ENCODE measurements at regions not wholly inside any gene's neighbourhood (a gene's known extent, or its start where the extent isn't known, plus 50 kb on each side); places are given as distances from the start of the nearest gene placed in this dataset.

GRCh38 chr16:9384141-9384540, 292.7 kb downstream of the HAPSTR1 start:
- Mint-ChIP-seq H3K4me3 (ENCODE audit: unreplicated experiment) (no peak overlapping the region), H3K27ac (ENCODE audit: unreplicated experiment) (no peak overlapping the region), H3K27me3 (ENCODE audit: low read depth, unreplicated experiment) (peaks cover 11% of the 10 kb centered on the region), H3K9me3 (ENCODE audit: unreplicated experiment) (peaks cover 16% of the 10 kb centered on the region), H3K4me1 (ENCODE audit: low read depth, unreplicated experiment) (no peaks in the 10 kb centered on the region), H3K36me3 (ENCODE audit: low read depth, unreplicated experiment) (no peaks in the 10 kb centered on the region)
- Histone ChIP-seq H3K4me2 (ENCODE audit: low read length) (no peak overlapping the region), H4K20me1 (ENCODE audit: insufficient read depth, low read length) (no peaks in the 10 kb centered on the region), H3K4me3 (ENCODE audit: insufficient read depth, low read depth, low read length) (no peak overlapping the region), H3K9ac (ENCODE audit: low read length) (no peak overlapping the region), H3K27ac (ENCODE audit: low read depth, low read length) (no peak overlapping the region), H3K9me3 (ENCODE audit: insufficient read depth, low read depth, low read length) (peaks cover 7% of the 10 kb centered on the region), H2AFZ (ENCODE audit: low read depth, low read length) (no peak overlapping the region), H3K27me3 (ENCODE audit: insufficient read depth, low read length) (no peaks in the 10 kb centered on the region), H3K36me3 (ENCODE audit: insufficient read depth, low read length) (no peaks in the 10 kb centered on the region), H3K79me2 (ENCODE audit: insufficient read depth, low read length) (no peaks in the 10 kb centered on the region), H3K4me1 (ENCODE audit: insufficient read depth, low read length) (no peaks in the 10 kb centered on the region)
- TF ChIP-seq CTCF (IDR thresholded peaks at IDR 0.05; ENCODE audit: insufficient read depth, low read depth, low read length), result no peak
- TF ChIP-seq EZH2 (IDR thresholded peaks at IDR 0.05; ENCODE audit: insufficient read depth, low read length), result no peak
- FAIRE-seq (no peak), DNase-seq (ENCODE audit: low read depth) (no peak)

GRCh38 chr16:9389543-9390207, 298.2 kb downstream of the HAPSTR1 start:
- Histone ChIP-seq H3K9me3 (ENCODE audit: insufficient read depth, low read depth, low read length) (peaks cover 11% of the 10 kb centered on the region), H3K36me3 (ENCODE audit: insufficient read depth, low read length) (no peaks in the 10 kb centered on the region), H3K27me3 (ENCODE audit: insufficient read depth, low read length) (no peaks in the 10 kb centered on the region), H2AFZ (ENCODE audit: low read depth, low read length) (no peak overlapping the region), H3K4me1 (ENCODE audit: insufficient read depth, low read length) (no peaks in the 10 kb centered on the region), H3K9ac (ENCODE audit: low read length) (no peak overlapping the region), H3K79me2 (ENCODE audit: insufficient read depth, low read length) (no peaks in the 10 kb centered on the region), H3K4me3 (ENCODE audit: insufficient read depth, low read depth, low read length) (no peak overlapping the region), H4K20me1 (ENCODE audit: insufficient read depth, low read length) (no peaks in the 10 kb centered on the region), H3K4me2 (ENCODE audit: low read length) (no peak overlapping the region), H3K27ac (ENCODE audit: low read depth, low read length) (no peak overlapping the region)
- no peak for FAIRE-seq
- Mint-ChIP-seq H3K27me3 (ENCODE audit: low read depth, unreplicated experiment) (peaks cover 10% of the 10 kb centered on the region), H3K4me1 (ENCODE audit: low read depth, unreplicated experiment) (no peaks in the 10 kb centered on the region), H3K27ac (ENCODE audit: unreplicated experiment) (no peak overlapping the region), H3K9me3 (ENCODE audit: unreplicated experiment) (peaks cover 9% of the 10 kb centered on the region), H3K36me3 (ENCODE audit: low read depth, unreplicated experiment) (no peaks in the 10 kb centered on the region), H3K4me3 (ENCODE audit: unreplicated experiment) (no peak overlapping the region)
- TF ChIP-seq EZH2 (IDR thresholded peaks at IDR 0.05; ENCODE audit: insufficient read depth, low read length) (no peak), CTCF (IDR thresholded peaks at IDR 0.05; ENCODE audit: insufficient read depth, low read depth, low read length) (no peak)
- DNase-seq (ENCODE audit: low read depth), result no peak

- FAIRE-seq (no peak), DNase-seq (ENCODE audit: low read depth) (no peak)
- no peaks in the 10 kb centered on the region for H3K36me3 ChIP-seq (ENCODE audit: insufficient read depth, low read length)
- peaks cover 9% of the 10 kb centered on the region for H3K9me3 ChIP-seq (ENCODE audit: insufficient read depth, low read depth, low read length)
- no peak overlapping the region for H3K4me3 ChIP-seq (ENCODE audit: insufficient read depth, low read depth, low read length)
- Mint-ChIP-seq H3K9me3 (ENCODE audit: unreplicated experiment) (peaks cover 6% of the 10 kb centered on the region), H3K4me1 (ENCODE audit: low read depth, unreplicated experiment) (no peaks in the 10 kb centered on the region), H3K36me3 (ENCODE audit: low read depth, unreplicated experiment) (no peaks in the 10 kb centered on the region), H3K27me3 (ENCODE audit: low read depth, unreplicated experiment) (peaks cover 18% of the 10 kb centered on the region), H3K4me3 (ENCODE audit: unreplicated experiment) (no peak overlapping the region), H3K27ac (ENCODE audit: unreplicated experiment) (no peak overlapping the region)
- no peaks in the 10 kb centered on the region for H4K20me1 ChIP-seq (ENCODE audit: insufficient read depth, low read length)
- H3K27ac ChIP-seq (ENCODE audit: low read depth, low read length), result no peak overlapping the region
- H3K79me2 ChIP-seq (ENCODE audit: insufficient read depth, low read length), result no peaks in the 10 kb centered on the region
- no peak for TF ChIP-seq EZH2 (IDR thresholded peaks at IDR 0.05; ENCODE audit: insufficient read depth, low read length)
- H3K4me1 ChIP-seq (ENCODE audit: insufficient read depth, low read length), result no peaks in the 10 kb centered on the region
- no peak overlapping the region for H3K4me2 ChIP-seq (ENCODE audit: low read length)
- H3K9ac ChIP-seq (ENCODE audit: low read length), result no peak overlapping the region
- no peak overlapping the region for H2AFZ ChIP-seq (ENCODE audit: low read depth, low read length)
- no peaks in the 10 kb centered on the region for H3K27me3 ChIP-seq (ENCODE audit: insufficient read depth, low read length)
Observed at GRCh38 chr16:9392956-9393355, 301.5 kb downstream of the HAPSTR1 start.
